ENCODE measurements at regions not wholly inside any gene's neighbourhood (a gene's known extent, or its start where the extent isn't known, plus 50 kb on each side); places are given as distances from the start of the nearest gene placed in this dataset.
"Not testable (repeated sequence)": the region's sequence is repeated elsewhere in the genome, so short reads cannot be mapped to it uniquely, and the experiment has no call there.

DNA sequence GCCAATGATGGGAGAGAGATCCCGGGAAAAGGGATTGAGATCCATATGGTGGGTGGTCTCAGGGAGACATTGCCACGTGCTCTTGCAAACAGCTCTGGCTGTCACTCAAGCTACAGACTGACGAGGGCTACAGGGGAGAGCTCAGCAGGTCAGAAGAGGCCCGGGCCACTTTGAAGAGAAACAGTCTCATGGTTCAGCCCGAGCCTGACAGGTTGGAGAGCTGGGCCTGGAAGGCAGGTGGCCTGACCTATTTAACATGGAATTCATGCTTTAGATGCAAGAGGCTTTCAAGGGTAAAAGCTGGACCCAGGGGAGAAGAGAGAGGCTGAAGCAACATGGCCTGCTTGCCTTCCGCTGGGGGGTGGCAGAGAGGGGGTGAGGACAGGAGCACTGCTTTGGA lies 81.0 kb upstream of the BRD7 start:
- no peak for DNase-seq (ENCODE audit: low spot score)

DNA sequence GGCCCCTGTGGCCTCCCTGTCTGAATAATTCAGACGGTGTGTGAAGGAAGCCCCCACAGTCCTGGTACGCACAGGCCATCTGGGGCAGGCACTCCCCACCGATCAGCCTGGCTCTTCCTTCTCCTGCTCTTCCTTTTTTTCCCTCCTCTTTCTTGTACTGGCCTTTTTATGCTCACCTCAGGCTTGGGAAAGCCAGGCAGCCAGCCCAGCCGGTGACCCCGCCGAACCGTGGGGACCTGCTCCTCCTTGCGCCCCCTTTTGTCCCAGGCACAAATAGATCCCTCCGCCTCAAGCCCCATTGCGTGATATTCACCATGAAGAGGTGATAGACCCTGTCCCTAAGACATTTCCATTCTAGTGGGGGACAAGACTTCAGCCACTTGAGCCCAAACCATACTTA lies 80.2 kb upstream of the BRD7 start:
- DNase-seq (ENCODE audit: low spot score): no peak

DNA sequence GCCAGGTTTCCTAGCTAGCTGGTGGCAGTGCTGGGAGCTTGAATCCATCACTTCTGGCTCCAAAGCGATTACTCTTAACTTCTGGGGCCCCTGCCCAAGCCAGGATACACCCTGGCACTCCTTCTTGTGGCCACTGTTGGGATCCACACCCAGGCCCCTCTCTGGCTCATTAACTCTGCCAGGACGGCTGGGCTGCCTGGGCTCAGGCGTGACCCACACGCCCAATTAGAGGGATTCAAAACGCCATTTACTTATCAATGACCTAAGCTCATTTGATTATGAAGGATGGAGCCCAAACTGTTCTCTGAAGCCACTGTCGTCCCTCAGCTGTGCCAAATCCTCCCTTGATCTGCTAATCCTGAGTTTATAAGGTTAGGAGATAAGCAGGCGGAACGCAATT lies 79.7 kb upstream of the BRD7 start:
- no peak for DNase-seq (ENCODE audit: low spot score)

DNA sequence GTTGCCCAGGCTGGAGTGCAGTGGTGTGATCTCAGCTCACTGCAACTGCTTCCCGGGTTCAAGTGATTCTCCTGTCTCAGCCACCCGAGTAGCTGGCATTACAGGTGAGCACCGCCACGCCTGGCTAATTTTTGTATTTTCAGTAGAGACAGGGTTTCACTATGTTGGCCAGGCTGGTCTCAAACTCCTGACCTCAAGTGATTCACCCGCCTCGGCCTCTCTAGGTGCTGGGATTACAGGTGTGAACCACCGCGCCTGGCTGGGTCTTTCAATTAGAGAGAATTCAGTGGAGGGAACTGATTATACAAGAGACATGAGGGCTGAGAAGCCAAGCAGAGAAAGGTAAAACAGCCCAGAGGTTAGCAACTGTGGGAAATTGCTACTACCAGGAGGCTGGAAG lies 78.6 kb upstream of the BRD7 start:
- DNase-seq (ENCODE audit: low spot score): not testable (repeated sequence)

DNA sequence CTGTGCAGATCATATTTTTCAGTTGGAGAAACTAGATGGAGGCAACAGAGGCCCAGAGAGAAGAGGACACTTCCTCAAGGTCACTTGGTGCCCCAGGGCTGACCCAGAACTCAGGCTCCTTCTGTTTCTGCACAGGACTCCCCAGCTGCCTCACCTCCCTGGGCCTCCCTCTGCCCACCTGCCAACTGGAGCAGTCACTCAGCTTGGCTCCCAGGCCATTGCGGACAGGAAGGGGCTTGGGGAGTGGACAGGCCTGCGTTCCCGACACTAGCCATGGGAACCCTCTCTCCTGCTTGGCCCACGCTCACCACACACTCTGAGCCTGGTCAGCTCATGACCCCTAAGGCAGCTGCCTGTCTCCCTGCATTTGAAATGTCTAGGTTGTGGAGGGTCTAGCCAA lies 78.1 kb upstream of the BRD7 start:
- no peak for DNase-seq (ENCODE audit: low spot score)

DNA sequence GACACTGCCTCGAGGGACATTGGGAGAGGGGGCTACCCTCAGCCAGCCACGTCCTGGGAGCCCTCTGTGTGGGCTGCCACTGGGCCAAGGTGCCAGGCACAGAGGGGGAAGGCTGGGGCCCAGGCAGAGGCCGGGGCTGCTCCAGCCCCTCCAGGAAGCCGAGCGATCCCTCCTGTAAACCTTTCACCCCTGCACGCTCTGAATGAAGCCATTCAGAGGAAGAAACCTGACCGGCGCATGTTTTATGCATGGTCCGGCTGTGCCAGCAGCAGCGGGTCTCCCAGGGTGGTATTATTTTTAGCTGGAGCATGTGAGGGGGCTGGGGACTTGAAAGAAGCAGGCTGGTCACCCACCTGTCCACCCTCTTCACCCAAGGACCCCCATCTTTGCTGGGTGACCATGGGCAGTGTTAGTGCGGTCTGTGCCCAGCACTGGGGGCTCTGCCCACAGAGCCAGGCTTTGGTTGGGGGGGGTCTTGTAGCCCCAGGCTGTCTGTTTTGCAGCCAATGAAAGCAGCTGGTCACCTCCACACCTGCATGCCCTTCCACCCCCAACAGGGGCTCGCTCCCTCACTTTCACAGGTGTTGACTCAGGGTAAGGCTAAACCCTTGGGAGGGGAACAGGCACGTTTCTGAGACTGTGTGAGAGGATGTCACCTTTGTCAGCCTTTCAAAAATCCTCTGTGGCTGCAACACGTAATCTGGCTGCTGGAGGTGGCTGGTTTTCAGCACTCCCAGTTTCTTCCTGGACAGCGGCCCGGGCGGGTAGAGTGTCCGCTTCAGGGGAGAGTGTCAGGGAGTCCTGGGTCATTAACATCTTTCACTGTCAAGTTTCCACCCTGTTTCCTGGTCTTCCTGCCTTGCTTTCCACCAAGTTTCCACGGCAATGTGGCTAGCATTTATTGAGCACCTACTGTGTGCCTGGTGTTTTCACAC lies 77.1 kb upstream of the BRD7 start:
- DNase-seq (ENCODE audit: low spot score): no peak

DNA sequence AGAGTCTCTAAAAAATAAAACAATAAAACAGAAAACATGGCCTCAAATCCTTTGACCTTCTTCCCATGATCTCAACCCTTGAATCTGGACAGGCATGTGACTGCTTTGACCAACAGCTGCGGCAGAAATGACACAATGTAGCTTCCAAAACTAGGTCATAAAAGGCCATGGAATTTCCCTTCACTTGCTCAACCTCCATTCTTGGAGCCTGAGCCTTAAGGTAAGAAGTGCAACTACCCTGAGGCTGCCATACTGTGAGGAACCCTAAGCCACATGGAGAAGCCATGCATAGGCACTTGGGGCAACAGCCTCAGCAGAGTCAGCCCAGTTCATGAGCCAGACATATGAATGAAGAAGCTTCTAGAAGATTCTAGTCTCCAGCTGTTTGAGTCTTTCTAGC lies 75.7 kb upstream of the BRD7 start:
- DNase-seq (ENCODE audit: low spot score): no peak

DNA sequence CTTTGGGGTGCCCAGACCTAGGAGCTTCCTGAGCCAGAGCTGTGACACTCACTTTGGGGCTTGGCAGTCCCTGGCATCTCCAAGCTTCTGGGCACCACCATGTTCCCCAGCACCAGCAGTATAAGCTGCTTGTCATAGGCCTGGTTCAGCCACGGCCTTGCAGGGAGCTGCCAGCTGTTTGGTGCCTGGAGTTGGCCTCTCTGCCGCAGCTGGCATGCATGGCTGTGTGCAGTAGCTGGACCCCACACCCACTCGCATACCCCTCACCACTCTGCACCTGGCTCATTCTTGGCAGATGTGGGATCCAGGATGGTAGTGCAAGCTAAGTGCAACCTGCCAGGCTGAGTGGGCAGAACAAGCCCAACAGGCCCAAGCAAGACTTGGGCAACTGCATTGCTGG lies 73.4 kb upstream of the BRD7 start:
- no peak for DNase-seq (ENCODE audit: low spot score)

DNA sequence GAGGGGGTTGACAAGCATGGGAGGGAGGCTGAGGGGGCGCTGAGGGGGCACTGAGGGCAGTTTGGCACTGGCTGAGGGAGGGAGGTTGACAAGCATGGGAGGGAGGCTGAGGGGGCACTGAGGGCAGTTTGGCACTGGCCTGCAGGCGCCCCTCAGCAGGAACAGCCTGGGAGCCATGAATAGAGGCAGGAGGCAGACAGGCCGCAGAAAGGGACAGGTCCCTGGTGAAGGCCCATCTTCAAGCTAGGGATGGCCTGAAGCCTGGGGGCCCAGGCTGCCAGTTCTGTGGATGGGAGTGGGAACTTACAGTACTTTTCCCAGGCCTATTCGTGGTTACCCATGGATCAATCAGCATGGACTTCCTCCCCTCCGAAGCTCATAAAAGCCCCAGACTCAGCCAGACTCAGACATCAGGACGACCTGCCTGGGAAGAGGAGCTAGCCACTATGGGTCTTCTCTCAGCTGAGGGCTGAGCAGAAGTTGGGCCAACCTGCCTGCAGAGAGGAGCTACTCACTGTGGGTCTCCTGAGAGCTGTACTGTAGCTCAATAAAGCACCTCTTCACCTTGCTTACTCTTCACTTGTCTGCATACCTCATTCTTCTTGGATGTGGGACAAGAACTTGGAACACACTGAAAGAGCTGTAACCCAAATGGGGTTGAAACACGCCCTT lies 72.8 kb upstream of the BRD7 start:
- DNase-seq (ENCODE audit: low spot score): no peak

DNA sequence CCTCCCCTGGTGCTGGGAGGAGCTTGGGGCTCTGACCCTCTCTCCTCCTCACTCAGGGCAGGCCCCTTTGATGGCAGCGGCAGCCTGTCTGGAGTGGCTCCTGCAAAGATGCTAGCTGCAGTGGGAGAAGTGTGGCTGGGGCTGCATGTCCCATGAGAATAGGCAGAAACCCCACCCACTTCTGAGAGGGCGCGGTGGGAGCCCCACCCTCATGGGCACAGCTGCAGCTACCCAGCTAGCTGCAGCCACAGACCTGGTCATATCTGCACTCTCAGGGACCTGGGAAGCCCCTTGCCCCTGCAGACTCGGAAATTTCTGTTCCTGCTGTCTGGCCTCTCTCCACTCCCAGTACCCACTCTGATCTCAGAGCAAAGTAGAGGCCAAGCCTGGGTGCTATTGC lies 72.2 kb upstream of the BRD7 start:
- DNase-seq (ENCODE audit: low spot score): no peak

DNA sequence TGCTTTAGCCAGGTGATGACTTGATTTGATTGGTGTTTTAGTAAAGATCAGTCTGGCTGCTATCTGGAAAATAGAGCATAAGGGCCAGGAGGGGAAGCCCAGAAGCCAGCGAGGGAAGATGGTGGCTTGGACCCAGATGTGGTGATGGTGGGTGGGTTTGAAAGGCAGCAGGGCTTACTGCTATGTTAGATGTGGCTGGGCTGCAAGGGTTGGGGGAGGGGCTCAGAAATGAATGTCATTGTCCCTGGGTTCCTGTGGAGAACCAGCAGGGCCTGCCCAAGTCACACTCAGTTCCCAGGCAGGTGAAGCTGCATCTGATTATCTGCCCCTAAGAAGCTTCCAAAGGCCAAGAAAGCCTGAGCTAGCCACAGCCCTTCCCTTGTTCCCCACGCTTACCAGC lies 71.7 kb upstream of the BRD7 start:
- no peak for DNase-seq (ENCODE audit: low spot score)

DNA sequence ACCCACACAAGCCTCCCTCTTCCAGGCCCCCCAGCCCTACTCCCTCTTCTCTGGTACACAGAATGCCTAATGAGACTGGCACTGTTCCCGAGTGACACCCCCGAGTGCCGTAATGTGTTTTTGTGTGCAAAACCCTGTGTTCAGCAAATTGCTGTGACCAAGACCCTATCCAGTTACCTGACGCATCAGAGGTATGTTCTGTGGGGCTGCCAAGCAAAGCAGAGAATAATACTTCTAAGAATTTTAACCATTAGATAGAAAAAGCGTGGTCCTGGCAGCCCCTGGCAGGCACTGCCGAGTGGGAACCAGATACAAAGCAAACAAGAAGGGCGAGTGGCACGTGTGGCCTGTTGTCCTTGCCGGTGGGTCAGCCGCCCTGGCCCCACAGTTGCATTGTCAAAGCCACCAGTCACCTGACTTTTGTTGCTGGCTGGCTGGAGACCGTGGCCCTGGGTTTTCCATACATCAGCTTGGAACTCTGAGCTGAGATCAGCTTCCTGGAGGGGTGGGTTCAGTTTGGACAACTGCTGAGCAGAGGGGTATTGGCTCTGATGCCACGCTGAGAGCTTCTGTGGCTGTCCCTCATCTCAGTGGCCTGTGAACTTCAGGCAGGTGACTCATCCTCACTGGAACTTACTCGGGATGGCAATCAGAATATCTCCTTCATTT lies 69.1 kb upstream of the BRD7 start:
- no peak for DNase-seq (ENCODE audit: low spot score)

DNA sequence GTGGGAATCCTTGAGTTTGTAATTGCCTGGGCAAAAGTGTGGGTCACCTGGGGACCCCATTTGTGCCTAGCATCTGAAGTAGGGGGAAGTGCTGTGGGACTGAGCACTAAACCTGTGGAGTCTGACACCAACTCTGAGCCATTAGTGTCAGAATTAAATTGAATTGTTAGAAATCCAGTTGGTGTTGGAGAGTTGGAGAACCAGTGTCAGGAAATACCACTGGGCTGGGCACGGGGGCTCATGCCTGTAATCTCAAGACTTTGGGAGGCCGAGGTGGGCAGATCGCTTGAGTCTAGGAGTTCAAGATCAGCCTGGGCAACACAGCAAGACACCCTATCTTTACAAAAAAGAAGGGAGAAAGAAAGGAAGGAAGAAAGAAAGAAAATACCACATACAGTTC lies 67.5 kb upstream of the BRD7 start:
- DNase-seq (ENCODE audit: low spot score): no peak

DNA sequence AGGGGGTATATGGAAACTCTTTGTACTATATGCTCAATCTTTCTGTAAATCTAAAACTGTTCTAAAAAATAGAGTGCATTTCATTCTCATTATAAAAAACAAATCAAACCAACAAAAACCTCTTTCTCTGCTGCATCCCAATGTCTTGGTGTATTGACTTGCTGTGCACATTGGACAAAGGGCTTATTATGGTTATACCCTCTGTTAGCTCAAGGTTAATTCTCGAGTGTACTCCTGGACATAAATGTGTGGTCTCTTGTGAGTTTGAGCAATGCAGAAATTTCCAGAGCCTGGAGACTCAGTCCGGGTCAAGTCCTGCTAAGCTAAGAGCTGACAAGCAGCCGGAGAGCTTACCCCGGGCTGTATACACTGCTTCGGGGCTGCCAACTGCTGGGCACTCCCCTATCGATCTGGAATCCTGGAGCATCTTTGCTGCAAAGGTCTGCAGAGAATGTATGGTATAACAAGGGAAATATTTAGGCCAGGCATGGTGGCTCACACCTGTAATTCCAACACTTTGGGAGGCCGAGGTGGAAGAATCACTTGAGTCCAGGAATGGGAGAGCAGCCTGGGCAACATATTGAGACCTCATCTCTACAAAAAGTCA lies 66.2 kb upstream of the BRD7 start:
- no peak for DNase-seq (ENCODE audit: low spot score)

DNA sequence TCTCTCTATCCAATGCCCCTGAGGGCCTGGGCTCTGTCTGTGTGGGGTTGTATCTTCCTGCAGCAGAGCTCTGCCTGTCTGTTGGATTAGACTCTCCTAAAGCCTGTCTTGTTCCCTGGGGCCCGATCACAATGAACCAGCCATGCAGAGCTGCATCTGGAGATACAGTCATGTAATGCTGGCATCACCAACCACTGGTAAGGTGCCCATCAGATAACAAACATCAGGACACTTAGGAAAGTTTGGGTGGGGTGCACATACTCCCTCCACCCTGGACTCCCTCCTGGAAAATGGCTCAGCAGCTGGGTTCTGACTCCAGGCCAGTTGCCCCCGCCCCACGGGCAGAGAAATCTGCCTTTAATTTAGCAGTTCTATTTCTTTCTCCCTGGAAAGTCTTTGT lies 61.3 kb upstream of the BRD7 start:
- DNase-seq (ENCODE audit: low spot score): no peak

DNA sequence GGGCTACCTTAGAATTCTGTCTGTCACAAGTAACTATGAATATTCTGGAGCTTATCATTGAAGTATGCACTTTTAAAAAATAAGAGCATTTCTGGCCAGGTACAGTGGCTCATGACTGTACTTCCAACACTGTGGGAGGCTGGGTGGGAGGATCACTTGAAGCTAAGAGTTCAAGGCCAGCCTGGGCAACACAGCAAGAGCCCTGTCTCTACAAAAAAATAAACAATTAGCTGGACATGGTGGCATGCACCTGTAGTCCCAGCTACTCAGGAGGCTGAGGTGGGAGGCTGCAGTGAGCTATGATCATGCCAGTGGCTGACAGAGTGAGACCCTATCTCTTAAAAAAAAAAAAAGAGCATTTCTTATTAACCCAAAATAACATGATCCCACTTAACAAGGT lies 60.0 kb upstream of the BRD7 start:
- no peak for DNase-seq (ENCODE audit: low spot score)

DNA sequence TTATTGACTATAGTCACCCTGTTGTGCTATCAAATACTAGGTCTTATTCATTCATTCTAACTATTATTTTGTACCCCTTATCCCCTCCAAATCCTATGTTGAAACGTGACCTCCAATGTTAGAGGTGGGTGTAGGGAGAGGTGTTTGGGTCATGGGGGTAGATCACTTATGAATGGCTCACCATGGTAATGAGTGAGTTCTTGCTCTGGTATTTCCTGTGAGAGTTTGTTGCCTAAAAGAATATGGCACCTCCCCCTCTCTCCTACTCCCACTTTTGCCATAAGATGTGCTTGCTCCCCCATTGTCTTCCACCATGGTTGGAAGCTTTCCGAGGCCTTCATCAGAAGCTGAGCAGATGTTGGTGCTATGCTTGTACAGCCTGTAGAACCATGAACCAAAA lies 59.3 kb upstream of the BRD7 start:
- no peak for DNase-seq (ENCODE audit: low spot score)

DNA sequence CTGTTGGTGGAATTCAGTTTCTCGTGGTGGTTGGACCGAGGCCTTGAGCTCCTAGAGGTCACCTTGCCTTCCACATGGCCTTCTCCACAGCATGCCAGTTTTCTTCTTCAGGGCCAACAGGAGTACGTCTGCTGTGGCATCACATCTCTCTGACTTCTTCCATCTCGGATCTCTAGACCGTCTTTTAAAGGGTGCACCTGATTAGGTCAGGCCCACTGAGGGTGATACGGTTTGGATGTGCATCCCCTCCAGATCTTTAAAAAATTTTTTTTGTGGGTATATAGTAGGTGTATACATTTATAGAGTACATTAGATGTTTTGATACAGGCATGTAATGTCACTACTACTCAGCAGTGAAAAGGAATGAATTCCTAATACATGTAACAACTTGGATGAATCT lies 58.3 kb upstream of the BRD7 start:
- no peak for DNase-seq (ENCODE audit: low spot score)

DNA sequence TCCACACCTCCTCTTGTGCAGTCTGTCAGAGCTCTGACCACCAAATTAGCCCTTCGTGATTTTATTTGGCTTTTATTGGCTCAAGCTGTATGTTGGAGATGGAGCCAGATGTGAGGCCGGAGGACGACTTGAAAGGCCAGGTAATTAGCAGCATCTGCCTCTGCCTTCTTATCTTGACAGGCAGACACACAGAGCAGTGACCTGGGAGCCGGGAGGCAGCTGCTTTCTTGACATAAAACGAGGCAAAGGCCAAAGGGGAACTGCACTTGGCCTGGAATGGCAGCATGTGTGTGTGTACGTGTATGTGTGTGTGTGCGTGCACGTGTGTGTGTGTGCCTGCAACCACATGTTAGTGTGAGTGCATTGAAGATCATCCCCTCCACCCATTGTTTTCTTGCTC lies 56.9 kb upstream of the BRD7 start:
- no peak for DNase-seq (ENCODE audit: low spot score)

DNA sequence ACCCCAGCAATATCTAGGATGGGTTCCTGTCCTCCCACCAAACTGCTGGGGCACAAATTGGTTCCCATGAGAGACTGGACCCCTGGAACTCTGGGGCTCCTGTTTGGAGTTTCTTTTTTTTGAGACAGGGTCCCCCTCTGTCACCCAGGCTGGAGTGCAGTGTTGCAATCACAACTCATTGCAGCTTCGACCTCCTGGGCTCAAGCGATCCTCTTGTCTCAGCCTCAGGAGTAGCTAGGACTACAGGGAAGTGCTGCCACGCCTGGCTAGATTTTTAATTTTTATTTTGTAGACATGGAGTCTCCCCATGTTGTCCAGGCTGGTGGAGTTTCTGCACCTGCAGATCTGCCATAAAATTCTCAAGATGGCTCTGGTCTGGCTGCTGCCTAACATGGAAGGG lies 56.3 kb upstream of the BRD7 start:
- no peak for DNase-seq (ENCODE audit: low spot score)

DNA sequence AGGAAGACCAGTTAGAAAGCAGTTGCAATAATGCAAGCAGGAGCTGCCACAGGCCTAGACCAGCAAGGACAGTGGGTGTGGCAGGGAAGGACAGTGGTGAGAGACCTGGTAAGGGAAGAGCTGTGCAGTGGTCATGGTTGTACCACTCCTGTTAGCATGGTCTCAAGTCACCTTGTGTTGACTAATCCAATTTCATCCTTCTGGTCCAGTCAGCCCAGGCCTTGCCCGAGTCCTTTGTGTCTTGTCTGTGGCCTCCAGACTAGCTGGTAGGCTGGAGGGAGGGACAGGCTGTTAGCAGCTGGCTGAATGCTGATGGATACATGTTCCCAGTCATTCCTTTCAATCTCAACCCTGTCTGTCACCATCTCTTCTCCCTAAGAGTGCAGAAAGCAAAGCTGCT lies 54.1 kb upstream of the BRD7 start:
- no peak for DNase-seq (ENCODE audit: low spot score)

DNA sequence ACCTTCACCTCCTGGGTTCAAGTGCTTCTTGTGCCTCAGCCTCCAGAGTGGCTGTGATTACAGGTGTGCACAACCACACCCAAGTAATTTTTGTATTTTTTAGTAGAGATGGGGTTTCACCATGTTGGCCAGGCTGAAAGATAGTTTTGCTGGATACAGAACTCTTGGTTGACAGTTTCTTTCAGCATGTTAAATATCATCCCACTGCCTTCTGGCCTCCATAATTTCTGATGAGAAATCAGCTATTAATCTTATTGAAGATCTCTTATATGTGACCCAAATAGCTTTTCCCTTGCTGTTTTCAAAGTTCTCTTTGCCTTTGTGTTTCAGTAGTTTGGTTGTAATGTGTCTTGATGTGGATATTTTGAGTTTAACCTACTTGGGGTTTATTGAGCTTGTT lies 50.3 kb upstream of the BRD7 start:
- DNase-seq (ENCODE audit: low spot score): no peak

Data from HuH-7 (cell line).